Midbrain (tissue), 1 donor: ENCODE measurements at regions not wholly inside any gene's neighbourhood (a gene's known extent, or its start where the extent isn't known, plus 50 kb on each side); places are given as distances from the start of the nearest gene placed in this dataset.
"Not testable (repeated sequence)": the region's sequence is repeated elsewhere in the genome, so short reads cannot be mapped to it uniquely, and the experiment has no call there.

Experiments used
- DNase-seq: peaks from one replicate; lab custom pipeline; 2025; lab: John Stamatoyannopoulos, UW

DNA sequence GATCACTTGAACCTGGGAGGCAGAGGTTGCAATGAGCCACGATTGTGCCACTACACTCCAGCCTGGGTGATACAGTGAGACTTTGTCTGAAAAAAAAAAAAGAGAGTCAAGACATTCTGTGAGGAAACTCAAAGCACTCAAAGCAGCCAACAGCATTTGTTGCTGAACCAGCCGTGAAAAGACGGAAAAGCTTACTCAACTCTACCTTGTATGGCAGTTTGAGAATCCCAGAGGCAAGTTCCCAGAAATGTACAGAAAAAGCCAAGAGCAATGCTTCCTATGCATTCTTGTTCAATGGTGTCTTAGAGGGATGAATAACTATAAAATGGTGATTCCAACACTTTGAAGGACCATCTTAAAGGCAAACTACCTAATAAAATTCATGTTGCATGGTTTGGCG, 170.2 kb downstream of the HSD17B3 start:
- no peak for DNase-seq

DNA sequence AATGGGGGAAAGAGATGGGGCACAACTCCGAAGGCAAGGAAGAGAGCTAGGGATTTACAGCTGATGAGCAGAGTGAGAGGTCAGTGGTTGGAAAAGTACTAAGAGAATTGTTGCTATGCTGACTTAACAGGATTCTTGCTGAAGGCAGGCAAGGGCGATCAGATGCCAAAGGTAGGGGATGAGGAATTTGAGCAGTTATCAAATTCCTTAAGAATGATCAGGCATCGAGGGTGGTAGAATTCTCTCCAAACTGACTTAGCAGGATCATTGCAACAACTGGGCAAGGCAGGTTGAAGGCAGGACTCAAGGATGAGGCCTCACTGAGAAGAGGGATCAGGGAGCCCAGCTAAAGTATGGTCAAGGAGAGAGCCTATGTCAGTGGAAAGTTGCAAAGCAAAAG, 171.0 kb downstream of the HSD17B3 start:
- DNase-seq, result no peak

DNA sequence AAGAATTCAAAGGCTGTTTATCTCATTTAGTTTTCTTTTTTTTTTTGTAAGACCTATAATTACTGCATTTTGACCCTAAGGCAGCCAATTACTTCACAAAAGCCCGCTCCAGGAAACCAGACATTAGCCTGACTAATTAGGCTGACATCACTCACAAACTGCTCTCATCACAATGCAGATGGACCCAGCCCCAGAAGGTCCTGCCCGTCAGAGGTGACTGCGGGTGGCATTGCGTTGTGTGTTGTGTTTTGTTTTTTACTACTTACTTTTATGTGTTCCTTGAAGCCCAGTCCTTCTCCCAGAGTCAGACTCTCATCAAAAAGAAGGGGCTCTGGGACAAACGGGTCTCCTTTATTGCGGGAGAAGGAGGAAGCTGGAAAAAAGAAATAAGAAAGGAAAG, 172.2 kb downstream of the HSD17B3 start:
- no peak for DNase-seq

DNA sequence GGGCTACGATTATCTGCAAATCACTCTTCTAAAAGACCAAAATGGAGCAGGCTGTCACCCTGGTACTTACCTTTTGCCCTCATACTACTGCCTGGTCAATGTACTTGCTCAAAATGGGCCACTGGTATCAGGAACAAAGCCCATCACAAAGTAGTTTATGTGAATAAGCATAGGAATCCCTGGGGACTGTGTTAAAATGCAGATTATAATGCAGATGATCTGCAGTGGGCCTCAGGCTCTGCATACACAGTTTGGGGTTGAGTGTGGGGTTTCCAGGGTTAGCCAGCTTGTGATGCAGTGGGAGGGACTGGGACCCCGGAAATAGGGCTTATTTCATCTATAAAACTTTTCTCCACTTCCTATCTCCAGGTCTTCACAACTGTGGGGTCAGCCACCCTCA, 173.1 kb downstream of the HSD17B3 start:
- no peak for DNase-seq

DNA sequence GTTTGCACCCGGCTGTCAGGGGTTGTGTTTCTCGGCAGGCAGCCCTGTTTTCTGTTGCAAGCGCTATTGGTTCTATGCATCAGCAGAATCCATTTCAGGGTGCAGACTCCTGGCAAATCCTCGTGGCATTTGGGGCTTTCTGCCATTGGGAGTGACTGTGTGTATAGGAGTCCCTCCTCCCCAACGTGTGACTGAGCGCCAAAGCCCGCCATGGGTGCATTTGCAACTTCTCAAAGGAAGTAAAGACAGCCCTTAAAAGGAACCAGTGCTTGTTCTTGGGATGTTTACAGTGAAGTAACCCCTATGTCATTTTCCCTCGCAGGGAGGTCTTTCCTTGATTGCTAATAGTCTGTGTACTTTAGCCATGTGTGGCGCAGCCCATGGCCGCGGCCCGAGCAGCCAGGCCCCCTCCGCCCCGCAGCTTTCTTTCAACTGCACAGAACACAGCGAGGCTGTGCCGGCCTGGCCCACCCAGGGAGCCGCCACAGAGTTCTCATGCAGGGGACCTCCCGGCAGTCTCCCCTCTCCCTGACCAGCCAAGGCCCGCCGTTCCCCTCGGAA, 175.6 kb downstream of the HSD17B3 start:
- no peak for DNase-seq

DNA sequence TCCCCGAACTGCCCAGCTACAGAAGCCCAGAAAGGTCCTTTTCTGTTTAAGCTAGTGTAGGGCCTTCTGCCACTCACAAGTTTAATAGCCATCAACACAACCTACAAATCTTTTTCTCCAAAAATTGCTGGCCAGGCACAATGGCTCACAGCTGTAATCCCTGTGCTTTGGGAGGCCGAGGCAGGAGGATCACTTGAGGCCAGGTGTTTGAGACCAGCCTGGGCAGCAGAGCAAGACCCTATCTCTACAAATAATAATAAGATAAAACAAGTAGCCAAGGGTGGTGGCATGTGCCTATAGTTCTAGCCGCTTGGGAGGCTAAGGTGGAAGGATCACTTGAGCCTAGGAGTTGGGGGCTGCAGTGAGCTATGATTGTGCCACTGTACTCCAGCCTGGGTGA, 176.4 kb downstream of the HSD17B3 start:
- no peak for DNase-seq

DNA sequence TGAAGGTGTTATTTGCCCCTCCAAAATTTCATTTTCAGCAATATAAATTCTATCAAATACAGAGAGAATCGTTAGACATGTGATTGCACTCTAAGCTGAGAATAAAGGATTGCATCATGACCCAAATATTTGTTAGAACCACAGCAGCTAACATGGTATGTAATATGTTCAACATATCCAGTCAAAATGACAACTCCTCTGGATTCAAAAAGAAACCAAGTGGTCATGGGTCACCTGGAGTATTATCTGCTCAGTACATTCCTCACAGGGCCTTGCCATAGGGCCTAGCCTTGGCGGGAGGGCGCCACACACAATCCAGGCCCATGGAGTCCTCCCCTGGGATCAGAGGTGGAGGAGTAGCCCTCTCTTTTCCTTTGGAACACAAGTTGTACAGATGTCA, 179.2 kb downstream of the HSD17B3 start:
- no peak for DNase-seq

DNA sequence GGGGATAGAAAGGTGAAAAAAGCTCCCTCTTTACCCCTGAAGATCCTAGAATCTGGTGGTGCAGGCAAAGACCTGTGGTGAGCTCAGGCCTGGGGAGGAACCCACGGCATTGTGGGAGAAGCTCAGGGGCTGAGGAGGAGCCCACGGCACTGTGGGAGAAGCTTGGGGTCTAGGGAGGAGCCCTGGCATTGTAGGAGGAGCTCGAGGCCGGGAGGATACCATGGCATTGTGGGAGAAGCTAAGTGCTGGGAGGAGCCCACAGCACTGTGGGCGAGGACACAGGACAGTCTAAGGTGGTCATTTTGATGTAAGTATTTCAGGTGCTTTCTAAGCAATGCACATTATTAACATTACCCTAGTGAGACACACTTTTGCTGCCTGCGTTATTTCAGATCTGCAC, 179.7 kb downstream of the HSD17B3 start:
- no peak for DNase-seq

DNA sequence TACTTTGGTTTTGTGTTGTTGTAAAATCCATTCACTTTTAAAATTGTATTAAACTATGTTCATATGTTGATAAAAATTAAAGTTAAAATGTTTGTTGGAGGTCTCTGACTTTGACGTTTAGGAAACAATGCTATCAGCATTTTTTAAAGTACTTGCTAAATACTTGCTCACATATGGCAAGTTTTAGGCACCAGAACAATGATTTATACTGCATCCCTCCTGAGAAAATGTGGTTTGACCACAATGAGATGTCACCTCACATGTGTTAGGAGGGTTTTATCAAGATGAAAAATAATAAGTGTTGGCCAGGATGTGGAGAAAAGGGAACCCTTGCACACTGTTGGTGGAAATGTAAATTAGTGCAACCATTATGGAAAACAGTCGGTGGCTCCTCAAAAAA, 180.8 kb downstream of the HSD17B3 start:
- no peak for DNase-seq

DNA sequence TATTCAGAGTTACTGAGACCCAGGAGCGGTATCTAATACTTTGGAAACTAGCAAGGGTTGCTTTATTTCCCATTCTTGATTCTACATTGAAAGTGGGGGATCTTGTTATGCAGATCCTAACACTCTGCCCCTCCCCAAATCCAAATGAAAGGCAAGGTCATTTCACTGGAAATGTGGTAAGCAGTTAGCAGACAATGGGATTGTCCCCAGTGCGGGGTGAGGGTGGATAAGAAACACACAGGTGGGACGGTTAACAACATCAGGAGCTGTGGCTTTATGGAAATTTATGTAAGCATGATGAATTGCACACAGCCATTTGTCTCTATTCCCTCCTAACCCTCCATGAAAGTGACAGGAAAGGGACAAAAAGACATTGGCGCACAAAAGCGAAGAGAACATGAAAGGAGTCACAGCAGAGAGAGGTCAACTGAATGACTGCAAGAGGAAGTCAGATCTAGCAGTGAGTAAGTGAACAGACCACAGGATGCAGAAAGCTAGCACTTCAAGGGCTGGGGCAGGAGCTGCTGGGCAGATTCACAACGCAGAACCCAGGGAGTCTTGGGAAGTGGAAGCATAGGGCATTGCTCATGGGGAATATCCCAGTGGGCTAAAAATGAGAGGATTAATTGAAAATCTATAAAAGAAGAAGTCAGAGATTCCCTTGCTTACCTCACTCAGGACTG, 184.4 kb downstream of the HSD17B3 start:
- DNase-seq, result no peak

DNA sequence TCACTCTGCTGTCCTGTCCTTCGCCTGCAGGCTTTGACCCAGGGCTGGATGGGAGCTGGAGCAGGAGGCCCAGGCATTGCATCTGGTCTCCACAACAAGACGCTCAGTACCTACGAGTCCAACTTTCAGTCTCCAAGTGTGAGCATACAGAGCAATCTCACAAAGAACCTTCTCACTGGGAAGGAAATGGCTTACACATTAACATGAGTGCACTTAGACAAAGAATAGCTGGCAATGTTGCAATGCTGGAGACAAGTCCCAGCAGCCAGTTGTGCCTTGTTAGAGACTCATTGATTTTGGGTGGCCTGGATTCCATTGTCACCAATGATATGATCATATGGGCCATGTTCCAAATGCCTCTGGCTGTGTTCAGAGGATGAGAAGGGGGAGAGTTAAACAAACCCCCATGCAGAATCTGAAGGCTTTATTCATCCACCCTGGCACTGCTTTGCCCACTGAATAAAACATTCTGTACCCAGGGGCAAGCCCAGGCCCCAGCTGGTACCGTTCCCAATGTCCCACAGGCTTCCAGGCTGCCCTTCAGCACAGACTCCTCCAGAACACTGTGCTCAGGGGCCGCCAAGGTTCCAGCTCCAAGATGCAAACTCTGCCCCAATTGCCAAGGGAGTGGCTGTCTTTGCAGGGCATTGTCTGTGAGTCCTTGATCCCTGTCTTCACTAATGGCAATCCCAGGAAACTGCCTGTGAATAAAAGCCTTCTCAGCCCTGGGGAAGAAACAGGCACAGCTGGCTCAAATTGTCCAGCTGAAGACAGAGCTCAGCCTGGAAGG, 185.5 kb downstream of the HSD17B3 start:
- DNase-seq, result peak; percentile 97

DNA sequence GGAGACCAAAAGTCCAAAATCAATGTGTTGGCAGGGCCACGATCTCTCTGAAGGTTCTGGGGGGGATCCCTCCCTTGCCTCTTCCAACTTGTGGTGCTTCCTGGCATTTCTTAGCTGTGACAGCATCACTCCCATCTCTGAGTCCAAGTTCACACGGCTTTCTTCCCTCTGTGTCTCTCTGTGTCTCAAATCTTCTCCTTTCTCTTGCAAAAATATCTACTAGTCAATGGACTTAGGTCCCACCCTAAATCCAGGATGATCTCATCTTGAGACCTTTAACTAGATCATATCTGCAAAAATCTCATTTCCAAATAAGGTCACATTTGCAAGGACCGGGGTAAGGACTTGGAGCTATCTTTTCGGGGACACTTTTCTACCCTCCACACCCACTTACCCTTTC, 186.1 kb downstream of the HSD17B3 start:
- DNase-seq, result no peak

DNA sequence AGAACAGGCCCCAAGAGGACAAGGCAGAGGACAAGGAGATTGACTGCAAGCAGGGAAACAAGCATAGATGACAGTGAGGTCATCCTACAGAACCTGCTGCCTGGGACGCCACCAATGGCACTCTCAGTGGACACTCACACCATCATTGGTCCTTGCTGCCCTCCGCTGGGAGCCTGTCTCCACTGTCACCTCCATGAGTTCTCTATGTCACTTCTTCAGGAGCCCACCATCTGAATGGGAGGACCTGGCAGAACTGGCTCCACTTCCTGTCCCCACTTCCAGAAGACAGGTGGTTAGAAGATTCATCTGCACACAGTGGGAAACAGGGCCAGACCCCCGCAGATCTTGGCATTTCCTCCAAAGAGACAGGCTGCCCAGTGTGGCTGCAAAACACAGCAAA, 188.9 kb downstream of the HSD17B3 start:
- no peak for DNase-seq

DNA sequence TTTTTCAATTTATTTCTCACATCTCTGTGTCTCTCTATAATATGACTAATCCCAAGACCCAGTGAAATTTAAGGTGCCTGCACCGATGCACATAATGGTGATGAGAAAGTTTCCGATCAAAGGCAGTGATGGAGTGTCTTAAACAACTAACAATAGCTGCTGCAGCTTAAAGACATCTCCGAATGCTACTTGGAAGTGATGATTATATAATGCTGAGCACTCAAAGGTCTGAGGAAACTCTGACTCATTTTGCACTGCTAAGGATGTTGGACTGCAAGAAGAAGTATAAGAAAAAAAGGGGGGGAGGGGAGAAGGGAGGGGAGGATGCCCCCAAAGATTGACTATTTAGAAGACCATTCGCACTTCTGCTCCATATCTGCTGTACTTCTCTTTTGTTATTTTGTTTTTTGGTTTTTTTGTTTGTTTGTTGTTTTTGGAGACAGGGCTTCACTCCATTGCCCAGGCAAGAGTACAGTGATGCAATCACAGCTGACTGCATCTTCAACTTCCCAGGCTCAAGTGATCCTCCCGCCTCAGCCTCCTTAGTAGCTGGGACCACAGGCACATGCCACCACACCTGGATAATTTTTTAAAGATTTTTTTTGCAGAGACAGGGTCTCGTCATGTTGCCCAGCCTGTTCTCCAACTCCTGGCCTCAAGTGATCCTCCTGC, 192.2 kb downstream of the HSD17B3 start:
- no peak for DNase-seq

DNA sequence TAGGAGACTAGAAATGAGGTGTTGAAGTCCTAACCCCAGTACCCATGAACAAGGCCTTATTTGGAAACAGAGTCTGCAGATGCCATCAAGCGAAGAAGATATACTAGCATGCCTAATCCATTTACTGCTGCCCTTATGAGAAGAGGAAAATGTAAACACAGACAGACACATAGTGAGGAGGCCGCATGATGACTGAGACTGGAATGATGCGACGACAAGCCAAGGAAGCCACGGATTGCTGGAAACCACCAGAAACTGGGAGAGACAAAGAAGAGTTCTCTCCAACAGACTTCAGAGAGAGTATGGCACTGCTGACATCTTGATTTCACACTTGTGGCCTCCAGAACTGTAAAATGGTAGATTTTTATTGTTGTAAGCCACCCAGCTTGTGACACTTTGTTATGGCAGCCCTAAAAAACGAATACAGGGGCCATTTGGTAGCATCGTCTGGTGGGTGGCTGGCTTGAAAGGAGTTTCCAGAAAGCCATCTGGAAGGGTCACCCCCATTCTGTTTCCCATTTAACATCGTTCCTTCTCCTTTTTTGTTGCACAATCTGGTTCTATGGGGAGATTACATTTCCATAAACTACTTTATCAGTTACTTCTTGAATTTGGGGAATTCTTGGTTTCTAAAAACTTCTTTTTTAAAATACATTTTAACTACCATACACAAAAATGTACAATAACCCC, 193.1 kb downstream of the HSD17B3 start:
- DNase-seq, result no peak

DNA sequence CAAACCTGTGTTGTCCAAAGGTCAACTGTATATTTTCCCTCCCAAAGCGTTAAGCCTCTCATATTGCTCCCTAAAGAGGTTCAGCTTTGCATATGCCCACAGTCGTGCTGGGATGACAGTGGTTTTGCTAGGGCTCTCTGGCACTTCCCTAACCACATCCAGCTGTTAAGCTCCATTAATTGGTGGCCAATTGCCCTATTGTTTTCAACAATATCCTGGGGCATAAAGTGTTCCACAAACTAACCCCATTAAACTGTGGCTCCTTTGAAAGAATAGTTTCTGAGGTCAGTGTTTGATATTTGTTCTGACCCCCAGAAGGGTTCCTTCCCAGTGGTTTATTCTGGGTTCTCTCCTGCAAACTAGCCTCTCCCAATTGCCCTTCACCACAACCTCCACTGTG, 194.5 kb downstream of the HSD17B3 start:
- no peak for DNase-seq

DNA sequence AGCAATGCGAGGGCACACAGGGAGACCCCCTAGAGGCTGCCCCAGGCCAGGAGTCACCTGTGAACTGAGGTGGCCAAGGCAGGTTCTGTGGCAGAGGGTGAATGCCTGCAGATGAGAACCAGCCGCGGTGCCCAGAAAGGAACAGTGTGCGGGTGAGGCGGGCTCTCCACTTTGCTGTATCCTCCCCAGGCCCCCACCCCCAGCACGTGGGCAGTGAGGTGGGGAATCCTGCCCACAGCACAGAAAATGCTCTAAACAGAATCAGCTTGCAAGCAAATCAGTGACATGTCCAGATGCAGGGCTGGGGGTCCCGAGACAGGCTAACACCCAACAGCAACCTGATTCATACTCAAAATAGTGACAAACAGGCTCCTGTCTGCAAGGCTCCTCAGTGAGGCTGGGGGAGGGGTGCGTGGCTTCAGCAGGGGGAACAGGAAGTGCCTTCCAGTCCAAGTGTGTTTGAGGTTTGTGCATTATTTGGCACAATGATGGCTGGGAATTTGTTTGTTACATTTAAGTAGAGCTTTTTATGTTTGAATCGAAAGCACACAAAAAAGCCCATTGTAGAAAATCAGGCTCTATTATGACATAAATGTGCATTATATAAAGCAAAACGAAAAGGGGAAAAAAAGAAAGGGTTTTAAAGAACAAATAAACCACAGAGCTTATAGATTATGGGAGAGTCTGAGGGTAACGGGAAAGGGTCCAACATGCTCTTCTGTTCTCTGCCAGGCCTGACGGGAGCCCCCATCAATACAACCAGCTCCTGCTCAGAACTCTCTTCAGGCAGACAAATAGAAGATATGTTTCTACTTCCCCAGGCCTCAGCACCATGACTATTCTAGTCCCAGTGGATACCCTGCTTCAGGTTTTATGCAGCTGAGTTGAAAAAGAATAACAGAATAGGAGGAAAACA, 201.3 kb downstream of the HSD17B3 start:
- no peak for DNase-seq

DNA sequence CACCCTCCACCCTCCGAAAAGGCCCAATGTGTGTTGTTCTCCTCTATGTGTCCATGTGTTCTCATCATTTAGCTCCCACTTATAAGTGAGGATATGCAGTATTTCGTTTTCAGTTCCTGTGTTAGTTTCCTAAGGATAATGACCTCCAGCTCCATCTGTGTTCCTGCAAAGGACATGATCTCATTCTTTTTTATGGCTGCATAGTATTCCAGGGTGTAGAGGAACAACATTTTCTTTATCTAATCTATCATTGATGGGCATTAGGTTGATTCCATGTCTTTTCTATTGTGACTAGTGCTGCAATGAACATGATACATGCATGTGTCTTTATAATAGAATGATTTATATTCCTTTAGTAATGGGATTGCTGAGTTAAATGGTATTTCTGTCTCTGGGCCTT, 211.3 kb downstream of the HSD17B3 start:
- DNase-seq, result not testable (repeated sequence)

DNA sequence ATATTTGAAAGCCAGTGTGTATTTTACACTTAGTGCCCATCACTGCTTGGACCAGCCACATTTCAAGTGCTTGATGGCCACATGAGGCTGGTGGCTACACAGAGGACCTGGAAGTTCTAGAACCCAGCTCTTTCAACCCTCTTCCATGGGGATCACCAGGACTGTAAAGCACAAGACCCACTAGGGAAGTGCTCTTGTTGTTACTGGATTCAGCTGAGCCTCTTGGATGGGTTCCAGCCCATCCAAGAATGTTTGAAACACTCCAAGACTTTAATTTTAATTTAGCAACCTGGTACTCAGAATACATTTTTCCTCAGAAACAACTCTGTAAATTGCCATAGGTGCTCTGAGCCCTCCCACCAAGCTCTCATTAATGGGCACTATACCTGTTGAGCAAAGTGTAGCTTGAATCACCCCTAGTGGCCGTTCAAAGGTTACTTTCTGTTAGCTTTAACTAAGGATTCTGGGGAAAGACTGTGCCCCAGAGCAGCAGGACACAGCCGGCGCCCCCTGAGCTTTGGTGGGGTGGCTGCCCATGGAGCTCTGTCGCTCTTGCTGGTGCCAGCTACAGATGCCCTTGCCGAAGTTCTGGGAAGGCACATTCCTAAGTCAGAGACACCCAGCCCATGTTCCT, 212.4 kb downstream of the HSD17B3 start:
- DNase-seq, result no peak

DNA sequence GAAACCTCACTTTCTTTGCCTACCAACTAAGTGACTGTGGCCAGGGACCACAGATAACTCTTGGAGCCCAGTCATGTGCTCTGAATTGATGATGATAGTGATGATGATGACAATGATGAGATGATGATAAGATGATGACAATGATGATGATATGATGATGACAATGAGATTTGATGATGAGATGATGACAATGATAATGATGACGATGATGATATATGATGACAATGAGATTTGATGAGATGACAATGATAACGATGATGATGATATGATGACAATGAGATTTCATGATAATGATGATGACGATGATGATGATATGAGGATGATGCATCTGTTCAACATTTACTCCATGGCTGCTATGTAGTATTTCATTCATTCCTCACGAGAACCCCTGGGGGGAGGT, 213.0 kb downstream of the ERCC6L2 start:
- DNase-seq, result no peak
